MCF 10A (cell line): ENCODE measurements at regions not wholly inside any gene's neighbourhood (a gene's known extent, or its start where the extent isn't known, plus 50 kb on each side); places are given as distances from the start of the nearest gene placed in this dataset.

Experiments
- BruUV-seq: library from RNA; stranded (reverse); fragments of 400-500 nt; replicated peaks from 2 replicates; lab custom pipeline; 2021; lab: Mats Ljungman, UMichigan
- CTCF ChIA-PET: fragments of 300-600 bp; sonication (Branson Sonifier 250); formaldehyde crosslinking; extraction: SDS; loops from one replicate; lab custom pipeline; 2021; ENCODE audit warnings: antibody characterized with exemption, inconsistent platforms; lab: Yijun Ruan, JAX
- POLR2A ChIA-PET: fragments of 300-600, 350-650 bp; sonication (Branson Sonifier 250); formaldehyde crosslinking; extraction: SDS; loops from one replicate; lab custom pipeline; 2020; ENCODE audit warnings: antibody characterized with exemption, inconsistent platforms; lab: Yijun Ruan, JAX
- DNase-seq: peaks from one replicate; pipeline ENCODE4 v3.0.0-alpha.2; 2018; ENCODE audit not compliant: unreplicated experiment
- H3K27ac Mint-ChIP-seq: one replicate; pipeline ENCODE4 v1.8.0; 2022; ENCODE audit warnings: mild to moderate bottlenecking, low read depth, mixed read lengths; ENCODE audit not compliant: unreplicated experiment
- H3K27me3 Mint-ChIP-seq: one replicate; pipeline ENCODE4 v1.8.0; 2022; ENCODE audit warnings: mixed read lengths; ENCODE audit not compliant: insufficient read depth, unreplicated experiment
- H3K36me3 Mint-ChIP-seq: one replicate; pipeline ENCODE4 v1.8.0; 2022; ENCODE audit warnings: mild to moderate bottlenecking, moderate library complexity, mixed read lengths; ENCODE audit not compliant: insufficient read depth, unreplicated experiment
- H3K4me1 Mint-ChIP-seq: one replicate; pipeline ENCODE4 v1.8.0; 2022; ENCODE audit warnings: mixed read lengths; ENCODE audit not compliant: insufficient read depth, unreplicated experiment
- H3K4me3 Mint-ChIP-seq: one replicate; pipeline ENCODE4 v1.8.0; 2022; ENCODE audit warnings: mild to moderate bottlenecking, moderate library complexity, mixed read lengths; ENCODE audit not compliant: unreplicated experiment
- H3K9me3 Mint-ChIP-seq: one replicate; pipeline ENCODE4 v1.8.0; 2022; ENCODE audit warnings: mixed read lengths; ENCODE audit not compliant: unreplicated experiment
- CTCF ChIP-seq: fragments of 200-600 bp; IDR thresholded peaks from one replicate; pipeline ENCODE4 v1.8.0; 2022; ENCODE audit warnings: antibody characterized with exemption, mild to moderate bottlenecking; ENCODE audit not compliant: unreplicated experiment
- intact Hi-C: fragments of 100-400 bp; cut with micrococcal nuclease; formaldehyde crosslinking; loops from 2 replicates; pipeline ENCODE4 v1.14.1; 2022

DNA sequence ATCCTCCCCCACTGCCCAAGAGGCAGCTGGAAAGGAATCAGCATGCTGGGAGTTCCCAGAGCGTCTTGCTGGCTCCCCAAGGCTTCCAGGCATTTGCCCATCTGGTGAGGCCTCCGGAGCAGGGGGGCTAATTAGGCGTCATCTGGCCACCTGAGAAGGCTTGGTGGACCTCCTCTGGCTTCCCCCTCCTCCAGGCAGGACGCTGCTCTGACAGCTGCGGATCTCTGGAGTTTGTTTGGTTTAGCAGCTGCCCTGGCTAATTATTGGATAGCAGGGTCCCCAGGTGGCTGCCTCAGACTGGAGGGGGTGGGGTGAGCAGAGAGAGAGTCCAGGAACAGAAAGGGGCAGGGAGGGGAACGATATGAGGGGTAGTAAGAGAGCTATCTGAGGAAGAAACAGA, 425.2 kb upstream of the MEX3C start:
- intact Hi-C loops, result no loop called here
- DNase-seq, result no peak
- TF ChIP-seq CTCF, result no peak
- POLR2A ChIA-PET, result no interaction called here
- Mint-ChIP-seq H3K27me3 (no peaks in the 10 kb centered on the region), H3K4me3 (no peak overlapping the region), H3K9me3 (no peaks in the 10 kb centered on the region), H3K36me3 (no peaks in the 10 kb centered on the region), H3K4me1 (peaks cover 11% of the 10 kb centered on the region), H3K27ac (no peak overlapping the region)
- BruUV-seq, result no TSS peak
- CTCF ChIA-PET, result interaction anchor here (0.6 to 2.6 kb wide), 9 partner anchors 8 to 1758 kb away, joined by 3 to 30 read pairs (median 3); no protein-coding TSS in a partner anchor

GRCh38 chr18:51623653-51624052, 426.2 kb upstream of the MEX3C start:
- H3K27ac Mint-ChIP-seq, result no peak overlapping the region
- ChIA-PET CTCF (interaction anchor here (0.9 to 3.4 kb wide), 4 partner anchors 9 to 666 kb away, joined by 3 to 16 read pairs (median 6); no protein-coding TSS in a partner anchor), POLR2A (interaction anchor here (0.5 kb wide), 1 partner anchor 9 kb away, joined by 3 read pairs; no protein-coding TSS in a partner anchor)
- TF ChIP-seq CTCF, result no peak
- H3K9me3 Mint-ChIP-seq, result no peaks in the 10 kb centered on the region
- no TSS peak for BruUV-seq
- intact Hi-C loops, result no loop called here
- no peaks in the 10 kb centered on the region for H3K36me3 Mint-ChIP-seq
- DNase-seq, result no peak
- H3K4me1 Mint-ChIP-seq, result peaks cover 4% of the 10 kb centered on the region
- no peak overlapping the region for H3K4me3 Mint-ChIP-seq
- H3K27me3 Mint-ChIP-seq, result no peaks in the 10 kb centered on the region

DNA sequence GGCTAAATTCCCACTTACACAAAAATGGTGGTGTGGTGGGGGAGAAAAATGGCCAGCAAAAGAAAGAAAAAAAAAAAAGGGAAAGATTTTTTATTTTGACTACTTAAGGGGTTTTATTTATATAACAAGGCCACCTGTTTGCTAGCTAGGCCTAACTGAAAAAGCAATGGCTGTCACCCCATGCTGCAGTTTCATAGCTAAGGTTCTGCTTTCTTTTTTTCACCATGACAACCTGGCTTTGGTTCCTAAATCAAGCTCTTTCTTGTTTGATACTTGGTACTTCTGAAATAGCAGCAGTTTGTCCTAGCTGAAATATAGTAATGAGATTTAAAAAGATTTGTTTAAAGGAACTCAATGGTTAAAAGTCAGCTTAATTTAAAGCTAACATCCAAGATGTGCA, 433.2 kb upstream of the MEX3C start:
- intact Hi-C loops, result no loop called here
- POLR2A ChIA-PET, result no interaction called here
- no peaks in the 10 kb centered on the region for H3K36me3 Mint-ChIP-seq
- H3K27me3 Mint-ChIP-seq, result no peaks in the 10 kb centered on the region
- TF ChIP-seq CTCF, result no peak
- no peak for DNase-seq
- no peak overlapping the region for H3K27ac Mint-ChIP-seq
- no peaks in the 10 kb centered on the region for H3K4me1 Mint-ChIP-seq
- CTCF ChIA-PET, result interaction anchor here (0.7 to 4.2 kb wide), 5 partner anchors 9 to 1211 kb away, joined by 3 to 30 read pairs (median 4); no protein-coding TSS in a partner anchor
- BruUV-seq, result no TSS peak
- H3K4me3 Mint-ChIP-seq, result no peak overlapping the region
- H3K9me3 Mint-ChIP-seq, result peaks cover 9% of the 10 kb centered on the region

DNA sequence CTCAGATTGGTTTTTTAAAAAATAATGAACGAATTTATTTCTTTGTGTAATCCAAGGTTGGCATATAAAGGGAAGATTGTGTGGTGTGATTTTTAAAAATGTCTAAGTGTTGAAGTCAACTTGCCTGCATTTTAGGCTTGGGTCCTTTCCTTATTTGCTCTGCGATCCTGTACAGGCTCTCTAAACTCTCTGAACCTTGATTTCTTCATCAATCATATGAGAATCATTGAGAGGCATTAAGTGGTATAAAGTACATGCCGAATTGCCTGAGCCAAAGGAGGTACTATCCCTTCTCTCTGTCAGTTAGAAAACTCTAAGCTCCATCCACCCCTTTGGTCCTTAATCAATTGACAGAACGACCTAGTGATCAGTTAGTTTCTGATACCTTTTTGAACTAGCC, 440.4 kb upstream of the MEX3C start:
- Mint-ChIP-seq H3K4me3 (no peak overlapping the region), H3K4me1 (no peaks in the 10 kb centered on the region), H3K36me3 (no peaks in the 10 kb centered on the region), H3K9me3 (peaks cover 8% of the 10 kb centered on the region), H3K27me3 (no peaks in the 10 kb centered on the region), H3K27ac (no peak overlapping the region)
- TF ChIP-seq CTCF, result no peak
- no peak for DNase-seq
- intact Hi-C loops, result no loop called here
- POLR2A ChIA-PET, result no interaction called here
- no TSS peak for BruUV-seq
- CTCF ChIA-PET, result interaction anchor here (1.2 to 1.4 kb wide), 2 partner anchors 13 to 17 kb away, joined by 5 to 6 read pairs; no protein-coding TSS in a partner anchor
